Ishikawa (cell line): ENCODE measurements at regions not wholly inside any gene's neighbourhood (a gene's known extent, or its start where the extent isn't known, plus 50 kb on each side); places are given as distances from the start of the nearest gene placed in this dataset.

Experiments
- FOXM1 ChIP-seq: IDR thresholded peaks from 2 replicates; pipeline ENCODE4 v1.6.1; 2012; ENCODE audit warnings: low read depth, borderline replicate concordance
- NFIC ChIP-seq: IDR thresholded peaks from 2 replicates; pipeline ENCODE4 v1.6.1; 2012
- YY1 ChIP-seq: IDR thresholded peaks from 2 replicates; pipeline ENCODE4 v1.6.1; 2012; ENCODE audit warnings: low read depth
- TF ChIP-seq, protein P1 (sequence below): IDR thresholded peaks from 2 replicates; pipeline ENCODE4 v1.6.1; 2012; ENCODE audit warnings: low read depth, mild to moderate bottlenecking

DNA sequence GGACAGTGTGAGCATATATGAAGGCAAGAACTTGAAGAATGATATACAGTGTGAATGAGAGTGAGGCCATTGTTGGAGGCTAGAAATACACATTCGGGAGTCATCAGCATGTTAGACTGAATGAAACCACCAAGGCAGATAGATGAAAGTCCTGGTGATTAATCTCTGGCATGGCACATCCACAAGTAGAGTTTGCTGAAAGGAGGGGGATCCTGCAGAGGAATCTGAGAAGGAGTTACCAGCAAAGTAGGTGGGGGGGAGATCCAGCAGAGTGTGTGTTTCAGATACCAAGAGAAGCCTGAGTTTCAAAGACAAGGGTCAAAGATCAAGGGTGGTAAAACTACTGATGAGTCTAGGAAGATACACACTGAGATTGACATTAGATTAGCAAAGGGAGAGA lies 426.7 kb upstream of the DCN start:
- TF ChIP-seq NFIC (no peak), FOXM1 (no peak), YY1 (no peak)
- TF ChIP-seq, protein P1, sequence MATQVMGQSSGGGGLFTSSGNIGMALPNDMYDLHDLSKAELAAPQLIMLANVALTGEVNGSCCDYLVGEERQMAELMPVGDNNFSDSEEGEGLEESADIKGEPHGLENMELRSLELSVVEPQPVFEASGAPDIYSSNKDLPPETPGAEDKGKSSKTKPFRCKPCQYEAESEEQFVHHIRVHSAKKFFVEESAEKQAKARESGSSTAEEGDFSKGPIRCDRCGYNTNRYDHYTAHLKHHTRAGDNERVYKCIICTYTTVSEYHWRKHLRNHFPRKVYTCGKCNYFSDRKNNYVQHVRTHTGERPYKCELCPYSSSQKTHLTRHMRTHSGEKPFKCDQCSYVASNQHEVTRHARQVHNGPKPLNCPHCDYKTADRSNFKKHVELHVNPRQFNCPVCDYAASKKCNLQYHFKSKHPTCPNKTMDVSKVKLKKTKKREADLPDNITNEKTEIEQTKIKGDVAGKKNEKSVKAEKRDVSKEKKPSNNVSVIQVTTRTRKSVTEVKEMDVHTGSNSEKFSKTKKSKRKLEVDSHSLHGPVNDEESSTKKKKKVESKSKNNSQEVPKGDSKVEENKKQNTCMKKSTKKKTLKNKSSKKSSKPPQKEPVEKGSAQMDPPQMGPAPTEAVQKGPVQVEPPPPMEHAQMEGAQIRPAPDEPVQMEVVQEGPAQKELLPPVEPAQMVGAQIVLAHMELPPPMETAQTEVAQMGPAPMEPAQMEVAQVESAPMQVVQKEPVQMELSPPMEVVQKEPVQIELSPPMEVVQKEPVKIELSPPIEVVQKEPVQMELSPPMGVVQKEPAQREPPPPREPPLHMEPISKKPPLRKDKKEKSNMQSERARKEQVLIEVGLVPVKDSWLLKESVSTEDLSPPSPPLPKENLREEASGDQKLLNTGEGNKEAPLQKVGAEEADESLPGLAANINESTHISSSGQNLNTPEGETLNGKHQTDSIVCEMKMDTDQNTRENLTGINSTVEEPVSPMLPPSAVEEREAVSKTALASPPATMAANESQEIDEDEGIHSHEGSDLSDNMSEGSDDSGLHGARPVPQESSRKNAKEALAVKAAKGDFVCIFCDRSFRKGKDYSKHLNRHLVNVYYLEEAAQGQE = no peak
